ENCODE measurements at regions not wholly inside any gene's neighbourhood (a gene's known extent, or its start where the extent isn't known, plus 50 kb on each side); places are given as distances from the start of the nearest gene placed in this dataset.

DNA sequence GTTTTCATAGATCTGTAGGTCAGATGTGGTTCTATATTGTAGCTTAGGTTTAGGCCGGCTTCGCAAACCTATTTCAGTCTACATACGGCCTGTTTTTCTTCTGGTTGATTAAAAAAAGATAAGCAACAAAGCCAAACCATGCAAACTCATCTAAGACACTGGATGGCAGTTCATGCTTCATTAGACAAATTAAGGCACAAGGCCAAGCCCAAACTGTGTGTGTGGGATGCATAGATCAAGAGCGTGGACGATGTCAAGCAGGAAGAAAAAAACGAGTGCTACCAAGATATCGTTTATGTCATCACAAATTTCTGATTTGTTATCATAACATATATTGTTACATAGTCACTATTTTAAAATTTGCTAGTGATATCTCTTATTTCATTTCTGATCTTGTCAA is 357.6 kb upstream of the KIRREL3 start:
- TF ChIP-seq, protein P1, sequence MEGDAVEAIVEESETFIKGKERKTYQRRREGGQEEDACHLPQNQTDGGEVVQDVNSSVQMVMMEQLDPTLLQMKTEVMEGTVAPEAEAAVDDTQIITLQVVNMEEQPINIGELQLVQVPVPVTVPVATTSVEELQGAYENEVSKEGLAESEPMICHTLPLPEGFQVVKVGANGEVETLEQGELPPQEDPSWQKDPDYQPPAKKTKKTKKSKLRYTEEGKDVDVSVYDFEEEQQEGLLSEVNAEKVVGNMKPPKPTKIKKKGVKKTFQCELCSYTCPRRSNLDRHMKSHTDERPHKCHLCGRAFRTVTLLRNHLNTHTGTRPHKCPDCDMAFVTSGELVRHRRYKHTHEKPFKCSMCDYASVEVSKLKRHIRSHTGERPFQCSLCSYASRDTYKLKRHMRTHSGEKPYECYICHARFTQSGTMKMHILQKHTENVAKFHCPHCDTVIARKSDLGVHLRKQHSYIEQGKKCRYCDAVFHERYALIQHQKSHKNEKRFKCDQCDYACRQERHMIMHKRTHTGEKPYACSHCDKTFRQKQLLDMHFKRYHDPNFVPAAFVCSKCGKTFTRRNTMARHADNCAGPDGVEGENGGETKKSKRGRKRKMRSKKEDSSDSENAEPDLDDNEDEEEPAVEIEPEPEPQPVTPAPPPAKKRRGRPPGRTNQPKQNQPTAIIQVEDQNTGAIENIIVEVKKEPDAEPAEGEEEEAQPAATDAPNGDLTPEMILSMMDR (IDR thresholded peaks at IDR 0.05) = no peak
- H3K9me3 Mint-ChIP-seq (ENCODE audit: unreplicated experiment) = no peaks in the 10 kb centered on the region
- no peaks in the 10 kb centered on the region for H3K4me1 Mint-ChIP-seq (ENCODE audit: unreplicated experiment)
- DNase-seq (ENCODE audit: extremely low spot score, unreplicated experiment) = no peak
- H3K27me3 Mint-ChIP-seq (ENCODE audit: unreplicated experiment) = peaks cover 8% of the 10 kb centered on the region
- no peak overlapping the region for H3K4me3 Mint-ChIP-seq (ENCODE audit: unreplicated experiment)
- H3K27ac Mint-ChIP-seq (ENCODE audit: unreplicated experiment) = no peak overlapping the region
- H3K36me3 Mint-ChIP-seq (ENCODE audit: unreplicated experiment) = no peaks in the 10 kb centered on the region

DNA sequence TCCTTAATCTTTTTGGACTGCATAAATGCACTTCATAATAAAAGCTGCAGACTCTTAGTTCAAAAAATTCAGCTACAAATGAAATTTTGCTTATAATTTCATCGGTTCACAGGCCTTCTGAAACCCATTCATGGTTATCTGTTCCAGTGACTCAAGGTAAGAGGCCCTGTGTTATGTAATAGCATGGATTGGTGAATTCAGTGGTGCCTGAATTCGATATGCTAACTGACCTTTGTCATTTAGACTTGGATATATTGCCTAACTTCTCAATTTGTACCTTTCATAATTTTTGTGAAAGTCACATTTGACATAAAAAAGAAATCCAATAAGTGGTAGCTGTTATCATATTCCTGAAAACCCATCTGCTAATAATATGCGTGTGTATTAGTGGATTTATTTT is 349.9 kb upstream of the KIRREL3 start:
- Mint-ChIP-seq H3K4me3 (ENCODE audit: unreplicated experiment) (no peak overlapping the region), H3K27me3 (ENCODE audit: unreplicated experiment) (peaks cover 14% of the 10 kb centered on the region), H3K27ac (ENCODE audit: unreplicated experiment) (no peak overlapping the region), H3K4me1 (ENCODE audit: unreplicated experiment) (no peaks in the 10 kb centered on the region), H3K9me3 (ENCODE audit: unreplicated experiment) (no peaks in the 10 kb centered on the region), H3K36me3 (ENCODE audit: unreplicated experiment) (no peaks in the 10 kb centered on the region)
- TF ChIP-seq, protein P1 (IDR thresholded peaks at IDR 0.05) = no peak
- DNase-seq (ENCODE audit: extremely low spot score, unreplicated experiment) = no peak

DNA sequence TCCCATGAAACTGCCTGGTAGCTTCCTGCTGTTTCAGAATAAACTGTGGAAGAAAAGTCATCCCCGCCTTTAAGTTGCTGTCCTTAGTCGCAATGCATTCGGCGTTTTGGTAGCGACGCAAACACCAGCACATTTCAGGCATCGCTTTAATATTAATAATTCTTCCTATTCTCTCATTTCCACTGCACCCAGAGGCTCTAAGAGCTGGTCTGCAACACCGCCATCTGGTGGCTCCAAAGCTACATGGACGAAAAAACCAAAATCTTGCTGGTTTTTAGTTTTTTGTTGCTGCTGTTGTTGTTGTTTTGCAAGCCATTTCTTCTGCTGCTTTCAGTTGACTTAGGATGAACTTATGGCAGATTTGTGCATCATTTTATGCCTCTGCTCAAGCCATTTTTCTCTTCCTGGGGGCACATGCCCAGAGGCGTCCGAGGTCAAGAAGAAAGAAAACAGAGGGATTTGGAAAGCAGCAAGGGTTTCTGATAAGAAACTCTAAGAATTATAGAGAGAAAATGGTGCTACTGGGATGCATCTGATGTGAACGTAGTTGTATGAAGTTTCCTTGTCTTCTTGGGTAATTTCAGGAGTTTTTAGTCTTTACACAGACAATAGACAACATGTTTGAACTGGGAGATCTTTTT is 345.4 kb upstream of the KIRREL3 start:
- TF ChIP-seq, protein P1 (IDR thresholded peaks at IDR 0.05) = peak; percentile 80
- no peak for DNase-seq (ENCODE audit: extremely low spot score, unreplicated experiment)
- Mint-ChIP-seq H3K4me3 (ENCODE audit: unreplicated experiment) (no peak overlapping the region), H3K4me1 (ENCODE audit: unreplicated experiment) (no peaks in the 10 kb centered on the region), H3K27ac (ENCODE audit: unreplicated experiment) (no peak overlapping the region), H3K27me3 (ENCODE audit: unreplicated experiment) (peaks cover 11% of the 10 kb centered on the region), H3K36me3 (ENCODE audit: unreplicated experiment) (no peaks in the 10 kb centered on the region), H3K9me3 (ENCODE audit: unreplicated experiment) (no peaks in the 10 kb centered on the region)

DNA sequence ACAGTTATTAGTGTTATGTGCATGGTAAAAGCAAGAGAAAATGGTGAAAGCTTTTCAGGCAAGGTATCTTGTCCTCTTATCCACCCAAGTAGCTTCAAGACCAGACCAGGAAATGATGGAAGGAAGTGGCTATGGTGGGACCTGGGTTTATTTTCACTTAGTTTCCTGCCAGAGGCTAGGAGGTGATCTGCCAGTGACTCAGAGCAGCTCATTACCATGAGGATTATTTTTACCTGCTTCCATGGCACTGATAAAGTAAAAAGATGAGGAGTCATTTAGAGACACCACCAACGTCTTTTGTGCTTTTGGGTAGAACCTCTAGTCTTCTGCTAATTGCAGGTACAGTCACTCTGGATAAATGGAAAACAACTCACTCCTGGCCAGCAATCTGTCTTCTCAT is 339.9 kb upstream of the KIRREL3 start:
- Mint-ChIP-seq H3K4me3 (ENCODE audit: unreplicated experiment) (no peak overlapping the region), H3K9me3 (ENCODE audit: unreplicated experiment) (no peaks in the 10 kb centered on the region), H3K27me3 (ENCODE audit: unreplicated experiment) (no peaks in the 10 kb centered on the region), H3K36me3 (ENCODE audit: unreplicated experiment) (no peaks in the 10 kb centered on the region), H3K27ac (ENCODE audit: unreplicated experiment) (no peak overlapping the region), H3K4me1 (ENCODE audit: unreplicated experiment) (no peaks in the 10 kb centered on the region)
- TF ChIP-seq, protein P1 (IDR thresholded peaks at IDR 0.05) = no peak
- no peak for DNase-seq (ENCODE audit: extremely low spot score, unreplicated experiment)

DNA sequence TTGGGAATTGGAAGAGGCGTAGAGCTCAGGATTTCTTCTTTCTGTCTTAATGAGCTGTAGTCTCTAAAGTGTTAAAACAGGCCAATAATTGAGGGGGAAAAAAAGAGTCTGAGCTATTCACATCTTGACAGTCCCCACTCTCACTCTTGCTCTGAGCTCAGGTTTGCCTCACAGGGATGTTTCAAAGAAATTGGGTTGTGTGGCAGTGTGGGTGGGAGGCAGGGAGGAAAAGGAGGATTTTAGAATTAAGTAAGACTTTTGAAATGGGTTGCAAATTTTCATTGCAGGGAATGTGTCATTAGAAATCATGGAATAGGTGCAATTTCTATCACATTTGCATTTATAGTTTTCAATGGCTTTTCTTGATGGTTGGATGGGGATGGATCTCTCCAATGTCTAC is 338.8 kb upstream of the KIRREL3 start:
- TF ChIP-seq, protein P1 (IDR thresholded peaks at IDR 0.05) = no peak
- peaks cover 3% of the 10 kb centered on the region for H3K9me3 Mint-ChIP-seq (ENCODE audit: unreplicated experiment)
- no peaks in the 10 kb centered on the region for H3K27me3 Mint-ChIP-seq (ENCODE audit: unreplicated experiment)
- no peak overlapping the region for H3K27ac Mint-ChIP-seq (ENCODE audit: unreplicated experiment)
- H3K4me1 Mint-ChIP-seq (ENCODE audit: unreplicated experiment) = no peaks in the 10 kb centered on the region
- no peak overlapping the region for H3K4me3 Mint-ChIP-seq (ENCODE audit: unreplicated experiment)
- no peaks in the 10 kb centered on the region for H3K36me3 Mint-ChIP-seq (ENCODE audit: unreplicated experiment)
- no peak for DNase-seq (ENCODE audit: extremely low spot score, unreplicated experiment)

All from osteocyte (in vitro differentiated cells).